Breast epithelium (tissue), 3 donors: ENCODE measurements at regions not wholly inside any gene's neighbourhood (a gene's known extent, or its start where the extent isn't known, plus 50 kb on each side); places are given as distances from the start of the nearest gene placed in this dataset.

Source experiments
- CTCF ChIP-seq, 3 donors: fragments of 450-650 bp; IDR thresholded peaks; one replicate each; pipeline ENCODE4 v1.5.1; 2016 to 2017; ENCODE audit warnings: antibody characterized with exemption in 3 of 3, mild to moderate bottlenecking in 3 of 3, moderate library complexity in 3 of 3
- POLR2A ChIP-seq: fragments of 450-650 bp; IDR thresholded peaks from one replicate; pipeline ENCODE4 v1.6.1; 2016; ENCODE audit warnings: antibody characterized with exemption, mild to moderate bottlenecking, moderate library complexity
- POLR2AphosphoS5 ChIP-seq, 3 donors: sonication (generic); formaldehyde crosslinking; IDR thresholded peaks; one replicate each; pipeline ENCODE4 v1.6.1; 2017; ENCODE audit warnings: antibody characterized with exemption in 3 of 3

DNA sequence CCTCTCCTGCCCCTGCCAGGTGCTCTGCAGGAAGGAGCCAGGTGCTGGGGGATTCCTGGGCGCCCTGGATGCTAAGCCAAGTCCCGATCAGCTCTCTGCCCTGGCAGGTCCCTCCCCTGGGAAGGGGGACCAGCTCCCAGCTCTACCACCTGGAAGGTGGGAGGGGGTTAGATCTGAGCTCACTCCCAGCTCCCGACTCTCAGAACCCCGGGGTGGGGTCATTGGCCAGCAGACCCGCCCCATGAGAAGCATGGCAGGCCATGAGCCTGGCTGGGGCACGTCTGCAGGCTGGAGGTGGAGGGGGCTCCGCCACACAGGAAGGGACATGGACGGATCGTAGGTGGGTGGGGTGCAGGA is 83.4 kb upstream of the NKX1-1 start:
- TF ChIP-seq CTCF (IDR thresholded peaks at IDR 0.05) (no peak), POLR2A (no peak), POLR2AphosphoS5 (IDR thresholded peaks at IDR 0.05) (no peak)
